ENCODE measurements at regions not wholly inside any gene's neighbourhood (a gene's known extent, or its start where the extent isn't known, plus 50 kb on each side); places are given as distances from the start of the nearest gene placed in this dataset.
"Not testable (repeated sequence)": the region's sequence is repeated elsewhere in the genome, so short reads cannot be mapped to it uniquely, and the experiment has no call there.

DNA sequence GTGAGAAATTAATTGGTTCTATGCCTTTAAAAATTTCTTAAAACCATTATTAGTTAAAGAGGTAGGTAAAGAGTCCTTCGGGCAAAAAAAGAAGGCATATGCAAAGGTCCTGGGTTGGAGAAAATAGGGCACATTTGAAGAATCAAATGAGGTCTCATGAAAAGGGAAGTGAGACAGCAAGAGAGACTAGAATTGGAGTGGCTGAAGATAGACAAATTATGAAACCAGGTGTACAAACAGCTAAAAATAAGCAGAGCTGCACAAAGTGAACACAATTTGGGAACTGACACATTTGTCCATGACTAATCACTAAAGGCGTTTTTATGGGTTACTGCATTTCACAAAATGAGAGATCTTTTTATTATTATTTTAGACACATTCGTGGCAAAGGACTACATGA is 581.2 kb downstream of the PYDC2 start:
- DNase-seq = no peak

DNA sequence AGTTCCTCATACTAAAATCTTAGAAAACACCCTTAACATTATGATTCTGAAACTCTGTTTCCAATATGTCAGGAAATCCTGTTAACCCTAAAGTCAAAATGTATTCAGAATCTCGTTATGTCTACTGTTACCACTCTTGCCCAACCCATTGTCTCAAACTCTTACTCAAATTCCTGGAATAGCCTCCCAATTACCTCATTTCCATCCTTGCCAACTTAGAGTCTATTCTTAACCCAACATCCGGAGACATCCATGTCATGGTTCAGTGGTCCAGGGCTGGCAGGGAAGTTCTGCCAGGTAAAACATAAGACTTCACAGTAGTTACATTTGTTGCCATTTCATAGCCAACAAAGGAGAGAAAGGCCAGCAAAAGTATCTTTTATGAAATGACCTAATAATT is 593.9 kb downstream of the PYDC2 start:
- no peak for DNase-seq

DNA sequence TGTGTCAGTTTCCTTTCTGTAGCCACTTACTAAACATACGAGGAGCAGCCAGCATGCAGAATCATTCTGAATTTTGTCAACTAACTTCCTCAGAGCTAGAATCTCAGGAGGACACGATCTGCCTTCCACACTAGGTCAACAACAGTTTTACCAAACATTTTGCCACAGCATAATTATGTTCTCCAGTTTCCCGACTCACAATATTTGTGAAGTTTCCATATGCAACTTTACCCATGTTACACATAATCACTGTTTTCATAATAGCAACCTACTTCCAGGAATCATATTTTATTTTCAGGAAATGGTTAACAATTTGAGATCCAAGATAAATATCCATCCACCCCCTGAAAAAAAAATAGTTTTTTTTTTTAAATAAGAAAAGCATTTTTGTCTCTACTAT is 595.0 kb downstream of the PYDC2 start:
- no peak for DNase-seq

DNA sequence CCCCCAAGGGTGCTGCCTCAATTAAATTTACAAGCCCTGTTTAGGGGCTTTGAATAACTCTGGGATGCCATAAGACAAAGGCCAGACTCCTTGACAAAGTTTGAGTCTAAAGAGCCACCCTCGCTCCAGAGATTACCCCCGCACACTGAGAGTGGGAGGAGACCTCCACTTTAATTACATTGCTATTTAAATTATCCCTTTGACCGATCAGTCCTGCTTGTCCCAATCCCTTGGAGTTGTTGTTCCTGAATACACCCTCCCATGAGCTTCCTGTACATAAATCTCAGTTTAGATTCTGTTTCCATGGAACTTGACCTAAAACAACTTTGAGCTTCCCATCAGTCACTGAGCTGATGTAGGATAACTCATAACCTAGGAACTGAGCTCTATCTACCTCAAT is 596.3 kb downstream of the PYDC2 start:
- DNase-seq = no peak

DNA sequence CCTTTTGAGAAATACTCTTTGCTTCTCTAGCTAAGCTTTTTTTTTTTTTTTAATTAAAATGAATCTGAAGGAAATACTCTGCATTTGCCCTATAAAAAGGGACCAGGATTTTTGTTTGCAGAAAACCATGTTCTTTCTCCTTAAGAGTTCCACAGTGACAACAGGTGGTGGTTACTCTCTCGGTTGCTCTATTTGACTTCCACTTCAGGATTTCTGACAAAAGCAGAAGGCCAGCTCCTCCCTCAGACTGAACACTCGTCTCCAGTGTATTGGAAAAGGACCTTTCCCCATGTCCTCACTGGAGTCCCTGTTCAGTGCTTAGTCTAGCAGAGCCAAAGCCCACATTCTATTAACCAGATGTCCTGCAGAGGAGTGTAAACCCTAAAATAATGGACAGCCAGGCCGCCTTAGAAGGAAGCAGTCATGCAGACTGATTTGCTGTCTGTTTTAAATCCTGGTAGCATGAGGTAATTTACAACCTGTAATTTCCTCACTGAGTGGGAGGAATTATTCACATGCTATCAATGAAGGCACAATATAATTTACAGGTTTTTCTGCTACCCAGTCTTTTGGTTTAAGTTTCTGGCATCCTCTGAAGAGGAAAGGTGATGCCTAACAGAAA is 599.3 kb downstream of the PYDC2 start:
- DNase-seq = no peak

DNA sequence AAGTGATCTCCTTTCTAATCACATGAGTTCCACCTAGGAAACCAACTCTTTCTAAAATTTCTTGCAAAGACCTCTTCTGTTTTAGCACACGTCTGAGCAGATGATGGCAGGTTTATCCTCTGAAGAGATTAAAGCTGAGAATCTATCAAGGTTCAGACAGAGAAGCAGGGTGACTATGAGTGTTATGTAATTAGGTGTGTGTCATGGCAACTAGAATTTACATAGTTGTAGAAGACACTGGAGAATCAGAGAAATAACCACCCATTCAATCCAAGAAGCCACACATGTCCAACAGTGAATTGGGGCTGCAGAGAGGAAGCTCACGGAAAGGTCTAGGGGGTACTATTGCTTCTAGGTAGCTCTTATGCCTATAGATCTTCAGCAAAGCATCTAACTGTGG is 600.5 kb downstream of the PYDC2 start:
- DNase-seq = no peak

DNA sequence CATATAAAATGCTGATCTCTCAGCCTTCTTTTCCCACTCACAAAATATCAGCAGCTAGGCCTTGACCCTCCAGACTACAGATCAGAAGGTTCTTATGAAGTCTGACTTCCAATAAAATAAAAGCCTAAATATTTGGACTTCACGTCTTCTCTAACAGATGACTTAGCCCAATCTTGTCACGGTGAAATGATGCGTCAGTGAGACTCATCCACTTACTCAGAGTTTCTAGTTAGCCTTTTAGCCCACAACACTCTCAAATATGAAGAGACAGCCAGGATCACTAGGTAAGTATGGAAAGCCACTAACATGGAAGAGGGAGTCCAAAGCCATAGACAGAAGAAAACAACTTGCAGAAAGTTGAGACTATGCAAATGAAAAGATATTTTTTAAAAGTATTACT is 601.2 kb downstream of the PYDC2 start:
- DNase-seq = no peak

DNA sequence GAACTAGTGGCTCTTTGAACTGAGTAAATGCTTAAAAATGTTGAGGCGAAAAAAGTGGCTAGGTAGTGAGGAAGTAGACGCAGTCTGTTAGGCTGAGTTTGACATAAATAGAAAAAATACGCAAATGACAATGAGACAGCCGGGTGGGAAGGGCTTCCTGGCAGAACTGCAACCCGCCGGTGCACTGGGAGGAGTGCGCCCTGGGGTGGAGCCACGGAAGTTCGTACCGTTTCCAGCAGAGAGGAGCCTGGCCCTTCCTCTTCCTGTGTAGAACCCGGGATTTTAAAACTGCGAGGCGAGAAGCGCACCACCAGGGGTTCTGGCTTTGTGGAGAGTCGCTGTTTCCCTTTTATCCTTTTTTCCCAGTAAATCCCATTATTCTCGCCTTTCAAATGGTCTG is 602.6 kb downstream of the PYDC2 start:
- DNase-seq = no peak

DNA sequence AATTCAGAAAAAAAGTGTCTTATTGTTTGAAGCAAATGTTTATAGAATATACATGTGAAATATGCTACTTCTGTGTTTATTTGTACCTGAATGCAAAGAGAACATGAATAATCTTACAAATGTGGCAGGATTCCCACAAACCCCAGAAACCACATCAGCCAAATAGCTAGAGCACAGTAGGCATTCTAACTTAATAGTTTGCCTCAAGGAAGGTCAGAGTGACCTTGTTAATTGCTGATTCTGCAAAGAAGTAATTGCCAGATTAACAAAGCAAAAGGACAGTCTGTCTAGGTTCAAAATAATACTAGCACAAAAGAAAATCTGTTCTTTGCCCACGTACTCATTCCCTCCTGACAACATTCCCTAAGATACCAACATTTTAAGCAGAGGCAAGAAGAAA is 604.0 kb downstream of the PYDC2 start:
- no peak for DNase-seq

DNA sequence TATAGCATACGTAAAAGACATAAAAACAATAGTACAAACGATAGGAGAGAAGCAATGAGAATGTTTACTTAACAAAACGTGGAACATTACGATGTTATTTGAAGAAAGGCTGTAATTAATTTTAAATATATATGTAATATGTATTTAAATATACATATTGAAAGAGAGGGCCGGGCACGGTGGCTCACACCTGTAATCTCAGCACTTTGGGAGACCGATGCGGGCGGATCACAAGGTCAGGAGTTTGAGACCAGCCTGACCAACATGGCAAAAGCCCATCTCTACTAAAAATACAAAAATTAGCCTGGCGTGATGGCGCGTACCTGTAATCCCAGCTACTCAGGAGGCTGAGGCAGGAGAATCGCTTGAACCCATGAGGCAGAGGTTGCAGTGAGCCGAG is 605.3 kb downstream of the PYDC2 start:
- not testable (repeated sequence) for DNase-seq

DNA sequence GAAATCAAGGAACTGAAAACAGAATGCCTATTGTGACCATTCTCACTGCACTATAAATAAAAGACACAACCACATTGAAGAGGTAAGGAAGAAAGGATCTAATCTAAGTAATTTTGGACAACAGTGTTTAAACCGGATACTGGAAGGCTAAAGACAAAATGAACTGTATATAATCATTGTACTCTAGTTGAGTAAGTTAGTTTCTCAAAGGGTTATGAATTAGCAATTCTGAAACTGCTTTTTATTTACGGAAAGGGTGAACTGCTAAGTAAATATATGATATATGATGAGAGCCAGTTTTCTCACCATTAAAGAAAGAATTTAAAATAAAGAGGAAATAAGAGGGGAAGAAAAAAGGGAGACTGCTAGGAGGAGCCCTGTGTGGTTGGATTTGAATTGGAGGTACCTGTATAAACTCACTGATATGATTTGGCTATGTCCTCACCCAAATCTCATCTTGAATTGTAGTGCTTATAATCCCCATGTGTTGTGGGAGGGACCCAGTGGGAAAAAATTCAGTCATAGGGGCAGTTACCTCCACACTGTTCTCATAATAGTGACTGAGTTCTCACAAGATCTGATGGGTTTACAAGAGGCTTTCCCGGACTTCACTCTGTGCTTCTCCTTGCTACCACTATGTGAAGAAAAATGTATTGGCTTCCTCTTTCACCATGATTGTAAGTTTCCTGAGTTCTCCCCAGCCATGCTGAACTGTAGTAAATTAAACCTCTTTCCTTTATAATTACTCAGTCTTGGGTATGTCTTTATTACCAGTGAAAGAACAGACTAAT is 607.7 kb downstream of the PYDC2 start:
- no peak for DNase-seq

DNA sequence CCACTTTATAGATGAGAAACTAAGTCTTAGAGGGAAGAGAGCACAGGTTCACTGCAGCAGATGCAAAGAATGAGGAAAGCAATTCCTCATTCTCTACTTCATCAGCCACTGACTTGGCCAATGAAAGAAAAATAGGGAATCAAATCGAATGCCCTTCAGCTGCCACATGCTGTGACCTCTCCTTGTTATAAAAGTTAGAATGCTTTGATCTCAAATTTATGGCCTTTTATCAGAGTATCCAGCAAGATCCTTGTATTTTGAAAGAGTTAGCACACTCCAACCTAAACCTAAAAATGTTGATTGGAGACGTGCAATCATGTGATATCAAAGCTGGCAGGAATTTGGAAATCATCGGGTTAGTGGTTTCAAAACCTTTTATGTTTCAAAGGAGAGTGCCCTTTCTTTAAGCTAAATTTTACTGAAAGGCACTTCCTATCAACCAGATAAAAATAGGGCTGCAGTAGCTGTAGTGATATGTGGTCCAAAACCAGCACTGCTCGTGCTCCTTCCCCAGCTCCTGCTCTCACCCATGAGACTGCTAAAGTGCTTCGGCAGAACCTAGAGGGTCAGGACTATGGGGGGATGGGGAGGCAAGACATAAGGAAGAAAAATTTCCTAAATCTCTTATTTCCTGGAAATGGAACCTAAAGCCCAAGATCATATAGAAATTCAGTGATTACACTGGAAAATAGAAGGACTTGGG is 617.0 kb downstream of the PYDC2 start:
- no peak for DNase-seq

DNA sequence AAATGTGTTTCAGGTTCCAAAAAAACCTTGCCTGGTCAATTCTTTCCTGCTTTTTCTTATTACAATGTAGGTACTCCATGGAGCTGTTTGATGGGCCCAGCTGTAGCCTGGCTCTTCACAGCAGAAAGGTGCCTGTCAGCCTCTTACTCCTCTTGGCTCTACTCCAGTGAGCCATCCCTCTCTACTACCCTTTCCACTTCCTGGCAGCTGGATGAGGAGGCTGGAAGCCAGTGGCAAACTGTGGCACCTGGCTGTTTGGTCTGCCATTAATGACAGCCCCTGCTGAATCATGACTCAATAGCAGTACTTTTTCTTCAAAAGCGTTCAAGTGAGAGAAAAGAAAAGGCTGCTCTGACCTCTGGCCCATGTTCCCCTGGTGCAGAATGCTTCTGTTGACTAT is 618.1 kb downstream of the PYDC2 start:
- DNase-seq = no peak

DNA sequence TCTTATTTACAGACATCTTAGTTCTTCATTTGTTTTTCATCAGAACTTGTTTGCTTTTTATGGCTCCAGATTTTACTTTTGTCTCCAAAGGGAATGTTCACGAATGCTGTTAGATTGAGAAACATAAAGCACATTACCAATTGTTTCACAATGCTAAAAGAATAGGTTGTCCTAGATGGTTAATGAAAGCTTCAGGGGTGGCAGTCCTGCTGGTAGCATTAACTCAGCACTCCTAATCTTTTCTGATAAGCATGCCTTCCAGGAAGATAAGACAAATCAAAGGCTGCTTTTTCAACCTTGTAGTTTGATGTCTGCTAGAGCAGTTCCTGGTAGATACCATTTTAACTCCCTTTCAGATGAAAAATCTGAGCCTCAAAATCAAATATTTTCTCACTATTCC is 619.4 kb downstream of the PYDC2 start:
- no peak for DNase-seq

DNA sequence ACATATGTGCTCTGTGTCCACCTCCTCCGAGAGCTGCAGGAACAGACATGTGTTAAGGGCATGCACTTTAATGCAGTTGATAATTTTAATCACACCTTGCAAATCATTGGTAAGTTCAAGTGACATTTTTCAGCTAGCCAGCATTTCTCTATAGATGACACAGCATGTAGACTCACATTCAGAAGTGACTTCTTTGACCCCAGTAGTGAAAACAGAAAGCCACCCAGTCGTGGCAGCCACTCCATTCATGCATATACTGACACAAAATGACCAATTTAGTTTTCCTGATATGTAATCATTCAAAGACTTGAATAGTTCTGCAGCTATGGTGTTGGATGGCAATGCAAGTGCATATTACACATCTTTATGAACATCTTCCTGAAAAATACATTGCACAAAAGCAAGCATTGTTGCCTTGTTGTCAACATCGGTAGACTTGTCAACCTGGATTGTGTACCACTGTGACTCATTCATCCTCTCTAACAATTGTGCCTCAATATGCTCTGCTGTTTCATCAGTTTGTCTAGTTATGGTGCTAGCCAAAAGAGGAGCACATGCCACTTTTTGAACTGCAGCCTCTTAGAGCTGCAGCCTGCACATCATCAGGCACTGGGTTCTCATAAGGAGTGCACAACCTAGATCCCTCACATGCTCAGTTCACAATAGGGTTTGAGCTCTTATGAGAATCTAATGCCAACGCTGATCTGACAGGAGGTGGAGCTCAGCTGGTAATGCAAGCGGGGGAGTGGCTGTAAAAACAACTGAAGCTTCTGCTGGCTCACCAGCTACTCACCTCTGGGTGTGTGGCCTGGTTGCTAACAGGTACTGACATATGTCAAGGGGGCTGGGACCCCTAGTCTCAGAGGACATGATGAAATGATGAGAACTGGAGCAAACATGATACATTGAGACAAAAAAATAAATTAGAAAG is 622.0 kb downstream of the PYDC2 start:
- no peak for DNase-seq
